IMR-90 (cell line): ENCODE measurements at regions not wholly inside any gene's neighbourhood (a gene's known extent, or its start where the extent isn't known, plus 50 kb on each side); places are given as distances from the start of the nearest gene placed in this dataset.

ENCODE experiments used
- ATAC-seq: fragments of 200-7000 bp; cut with Tn5 transposase; 2 replicates; pipeline ENCODE4 v1.9.1; 2020; ENCODE audit warnings: low read depth, mild to moderate bottlenecking, moderate library complexity
- BruUV-seq: library from RNA; stranded (reverse); fragments of 400-500 nt; replicated peaks from 2 replicates; lab custom pipeline; 2021; lab: Mats Ljungman, UMichigan
- CTCF ChIA-PET: fragments of 300-600 bp; formaldehyde crosslinking; extraction: SDS; loops from one replicate; lab custom pipeline; 2021; ENCODE audit warnings: antibody characterized with exemption; lab: Yijun Ruan, JAX
- POLR2A ChIA-PET: fragments of 300-600 bp; sonication (Branson Sonifier 250); formaldehyde crosslinking; loops from one replicate; lab custom pipeline; 2022; ENCODE audit warnings: antibody characterized with exemption; ENCODE audit not compliant: unreplicated experiment; lab: Charles Lee
- DNase-seq: peaks from one replicate; pipeline ENCODE4 v3.0.0; 2013
- H2AFZ ChIP-seq: replicated peaks from 2 replicates; pipeline ENCODE3; 2013; ENCODE audit warnings: low read length, mild to moderate bottlenecking; ENCODE audit not compliant: poor library complexity
- H2AK5ac ChIP-seq: 2 replicates; pipeline ENCODE4 v1.6.1; 2013; ENCODE audit warnings: low read depth, low read length, inconsistent platforms
- H2AK9ac ChIP-seq: replicated peaks from 2 replicates; pipeline ENCODE3; 2013; ENCODE audit warnings: mild to moderate bottlenecking, low read depth, low read length, moderate library complexity; ENCODE audit not compliant: poor library complexity
- H2BK120ac ChIP-seq: 2 replicates; pipeline ENCODE4 v1.6.1; 2013; ENCODE audit warnings: low read depth, low read length, inconsistent platforms
- H2BK15ac ChIP-seq: 3 replicates; pipeline ENCODE4 v1.6.1; 2013; ENCODE audit warnings: low read depth, low read length, inconsistent platforms
- H2BK20ac ChIP-seq: 2 replicates; pipeline ENCODE4 v1.6.1; 2013; ENCODE audit warnings: low read depth, mild to moderate bottlenecking, inconsistent platforms, low read length, moderate library complexity
- H2BK5ac ChIP-seq: 2 replicates; pipeline ENCODE4 v1.6.1; 2013; ENCODE audit warnings: mild to moderate bottlenecking, low read depth, low read length, inconsistent platforms; ENCODE audit not compliant: poor library complexity, severe bottlenecking
- H3K14ac ChIP-seq: replicated peaks from 2 replicates; pipeline ENCODE4 v1.6.1; 2013; ENCODE audit warnings: low read depth, low read length, inconsistent platforms
- H3K18ac ChIP-seq: 2 replicates; pipeline ENCODE4 v1.6.1; 2013; ENCODE audit warnings: low read depth, low read length, control low read depth
- H3K23ac ChIP-seq: 2 replicates; pipeline ENCODE4 v1.6.1; 2013; ENCODE audit warnings: low read depth, low read length, inconsistent platforms
- H3K27ac ChIP-seq: 2 replicates; pipeline ENCODE4 v1.5.1; 2013; ENCODE audit warnings: mild to moderate bottlenecking, control low read depth, low read length; ENCODE audit not compliant: insufficient read depth
- H3K27me3 ChIP-seq: 2 replicates; pipeline ENCODE4 v1.6.1; 2013; ENCODE audit warnings: low read length; ENCODE audit not compliant: control insufficient read depth, insufficient read depth
- H3K36me3 ChIP-seq: 2 replicates; pipeline ENCODE4 v1.6.1; 2013; ENCODE audit warnings: low read length, mixed read lengths; ENCODE audit not compliant: control insufficient read depth, insufficient read depth
- H3K4ac ChIP-seq: 2 replicates; pipeline ENCODE4 v1.6.1; 2013; ENCODE audit warnings: low read depth, low read length, inconsistent platforms
- H3K4me1 ChIP-seq: 2 replicates; pipeline ENCODE4 v1.6.1; 2013; ENCODE audit warnings: low read length, mixed read lengths; ENCODE audit not compliant: control insufficient read depth, insufficient read depth
- H3K4me2 ChIP-seq: 2 replicates; pipeline ENCODE4 v1.6.1; 2013; ENCODE audit warnings: low read depth, mild to moderate bottlenecking, control low read depth, low read length, moderate library complexity
- H3K4me3 ChIP-seq: 2 replicates; pipeline ENCODE4 v1.5.1; 2013; ENCODE audit warnings: low read depth, mild to moderate bottlenecking, control low read depth, low read length, moderate library complexity; ENCODE audit not compliant: insufficient read depth
- H3K56ac ChIP-seq: 2 replicates; pipeline ENCODE4 v1.6.1; 2013; ENCODE audit warnings: low read length, inconsistent platforms; ENCODE audit not compliant: insufficient read depth; ENCODE audit errors: extremely low read depth
- H3K79me1 ChIP-seq, 2 experiments: 2 replicates each; pipeline ENCODE4 v1.6.1; 2013; ENCODE audit warnings: low read length in 2 of 2, inconsistent platforms in 1 of 2, low read depth in 1 of 2
- H3K9ac ChIP-seq: 2 replicates; pipeline ENCODE4 v1.6.1; 2013; ENCODE audit warnings: low read depth, low read length, control low read depth
- H3K9me1 ChIP-seq: 2 replicates; pipeline ENCODE4 v1.6.1; 2013; ENCODE audit warnings: low read length, inconsistent platforms; ENCODE audit not compliant: insufficient read depth
- H3K9me3 ChIP-seq: 2 replicates; pipeline ENCODE4 v1.6.1; 2013; ENCODE audit warnings: low read length; ENCODE audit not compliant: control insufficient read depth, insufficient read depth
- H4K20me1 ChIP-seq: 2 replicates; pipeline ENCODE4 v1.6.1; 2013; ENCODE audit warnings: low read length, inconsistent platforms; ENCODE audit not compliant: insufficient read depth
- H4K5ac ChIP-seq: 2 replicates; pipeline ENCODE4 v1.6.1; 2013; ENCODE audit warnings: mild to moderate bottlenecking, low read depth, low read length, control low read depth
- H4K8ac ChIP-seq, 2 experiments: 2 replicates each; pipeline ENCODE4 v1.6.1; 2013; ENCODE audit warnings: low read depth in 2 of 2, low read length in 2 of 2, control low read depth in 1 of 2, inconsistent platforms in 1 of 2
- H4K91ac ChIP-seq: 2 replicates; pipeline ENCODE4 v1.6.1; 2013; ENCODE audit warnings: low read depth, low read length, inconsistent platforms; ENCODE audit not compliant: insufficient read depth
- CEBPB ChIP-seq: IDR thresholded peaks from 2 replicates; pipeline ENCODE4 v1.6.1; 2012; ENCODE audit warnings: low read depth, low read length, improper control_type of control experiment
- CTCF ChIP-seq: conservative IDR thresholded peaks from 2 replicates; pipeline ENCODE4 v1.5.1; 2012; ENCODE audit warnings: mild to moderate bottlenecking, low read depth, low read length, improper control_type of control experiment
- FOS ChIP-seq: fragments of 150-350 bp; IDR thresholded peaks from 2 replicates; pipeline ENCODE4 v1.6.1; 2016; ENCODE audit warnings: low read depth, low read length
- MAZ ChIP-seq: IDR thresholded peaks from 2 replicates; pipeline ENCODE4 v1.6.1; 2012; ENCODE audit warnings: low read depth, mild to moderate bottlenecking, low read length, improper control_type of control experiment, moderate library complexity, borderline replicate concordance
- MXI1 ChIP-seq: IDR thresholded peaks from 2 replicates; pipeline ENCODE4 v1.6.1; 2012; ENCODE audit warnings: low read depth, mild to moderate bottlenecking, low read length, moderate library complexity, borderline replicate concordance
- POLR2A ChIP-seq: IDR thresholded peaks from 2 replicates; pipeline ENCODE4 v1.6.1; 2012; ENCODE audit warnings: mild to moderate bottlenecking, low read depth, low read length
- RFX5 ChIP-seq: IDR thresholded peaks from 2 replicates; pipeline ENCODE4 v1.8.0; 2012; ENCODE audit warnings: low read depth, mild to moderate bottlenecking, low read length, moderate library complexity
- SMC3 ChIP-seq: fragments of 150-350 bp; IDR thresholded peaks from 2 replicates; pipeline ENCODE4 v1.6.1; 2016; ENCODE audit warnings: low read depth, mild to moderate bottlenecking, antibody characterized with exemption, low read length, moderate library complexity
- USF2 ChIP-seq: fragments of 150-350 bp; IDR thresholded peaks from 2 replicates; pipeline ENCODE4 v1.6.1; 2017; ENCODE audit warnings: mild to moderate bottlenecking, antibody characterized with exemption, low read length, low read depth
- WGBS, 2 experiments: methylation state at CpG; one replicate each; pipeline versions ENCODE4 v1.1.5 to v1.1.7; 2013; ENCODE audit warnings: missing lambda C conversion rate in 2 of 2; ENCODE audit not compliant: insufficient read length in 1 of 2; ENCODE audit errors: extremely low coverage in 2 of 2; 5-methylcytosine and 5-hydroxymethylcytosine counted together
- dilution Hi-C: fragments of 300-500 bp; cut with HindIII; formaldehyde crosslinking; loops from one replicate; pipeline ENCODE4 v1.14.3; 2018; ENCODE audit warnings: low sequenced_read_pairs; ENCODE audit not compliant: unreplicated experiment
- in situ Hi-C: fragments of 300-500 bp; cut with MboI; formaldehyde crosslinking; loops from 3 replicates; pipeline ENCODE4 v1.14.3; 2019; ENCODE audit warnings: low sequenced_read_pairs, inconsistent platforms, mixed read lengths
- intact Hi-C: fragments of 100-400 bp; cut with micrococcal nuclease; formaldehyde crosslinking; loops from 2 replicates; pipeline ENCODE4 v1.10.0; 2022

GRCh38 chr22:27302501-27302900, 499.1 kb downstream of the MN1 start:
- H3K4ac ChIP-seq: no peak overlapping the region
- H4K5ac ChIP-seq: no peak overlapping the region
- dilution Hi-C loops: no loop called here
- H2BK120ac ChIP-seq: no peak overlapping the region
- peaks cover 3% of the 10 kb centered on the region; the same call in 1 of the 2 replicates for H3K4me1 ChIP-seq
- no peak overlapping the region for H3K4me2 ChIP-seq
- H3K18ac ChIP-seq: no peak overlapping the region
- no peak overlapping the region for H4K8ac ChIP-seq
- H2AK5ac ChIP-seq: no peak overlapping the region
- no peak overlapping the region for H2AK9ac ChIP-seq
- no peaks in the 10 kb centered on the region for H3K9me1 ChIP-seq
- BruUV-seq: no TSS peak
- no peak overlapping the region for H3K23ac ChIP-seq
- H3K36me3 ChIP-seq: no peaks in the 10 kb centered on the region
- H3K9me3 ChIP-seq: no peaks in the 10 kb centered on the region; the same call in 1 of the 2 replicates
- no peak for ATAC-seq
- no peak overlapping the region for H3K4me3 ChIP-seq
- ChIA-PET POLR2A (no interaction called here), CTCF (no interaction called here)
- H4K91ac ChIP-seq: no peak overlapping the region
- no peak overlapping the region for H2BK5ac ChIP-seq
- H3K56ac ChIP-seq: no peak overlapping the region
- WGBS, 2 experiments: 81% methylated on average over 7 of the region's 11 CpGs; no CpG with 5 or more reads in 1 of the 2 experiments
- H3K27ac ChIP-seq: no peak overlapping the region
- no peaks in the 10 kb centered on the region for H3K79me1 ChIP-seq
- DNase-seq: no peak
- in situ Hi-C loops: no loop called here
- peaks cover 27% of the 10 kb centered on the region for H3K27me3 ChIP-seq
- H4K20me1 ChIP-seq: no peaks in the 10 kb centered on the region
- no peak overlapping the region for H2BK20ac ChIP-seq
- no peak overlapping the region for H2AFZ ChIP-seq
- H2BK15ac ChIP-seq: no peak overlapping the region
- TF ChIP-seq FOS (no peak), RFX5 (no peak), MAZ (no peak), CEBPB (no peak), USF2 (no peak), CTCF (no peak), MXI1 (no peak), SMC3 (no peak), POLR2A (no peak)
- H3K9ac ChIP-seq: no peak overlapping the region
- H3K14ac ChIP-seq: no peak overlapping the region
- intact Hi-C loops: no loop called here
